GM18508 (cell line): ENCODE measurements at regions not wholly inside any gene's neighbourhood (a gene's known extent, or its start where the extent isn't known, plus 50 kb on each side); places are given as distances from the start of the nearest gene placed in this dataset.
"Not testable (repeated sequence)": the region's sequence is repeated elsewhere in the genome, so short reads cannot be mapped to it uniquely, and the experiment has no call there.

Experiments used
- ATAC-seq: cut with Tn5 transposase; IDR thresholded peaks from one replicate; pipeline ENCODE4 v1.9.1; 2021; ENCODE audit warnings: moderate number of reproducible peaks; ENCODE audit not compliant: insufficient read depth, unreplicated experiment

GRCh38 chr1:72987871-72988270 lies 705.5 kb upstream of the NEGR1 start:
- ATAC-seq, result not testable (repeated sequence)

GRCh38 chr1:72986591-72987290 lies 704.4 kb upstream of the NEGR1 start:
- no peak for ATAC-seq

- not testable (repeated sequence) for ATAC-seq
Observed at GRCh38 chr1:72985024-72985423, 702.7 kb upstream of the NEGR1 start.

GRCh38 chr1:72983011-72983410 lies 700.7 kb upstream of the NEGR1 start:
- not testable (repeated sequence) for ATAC-seq

- no peak for ATAC-seq
Observed at GRCh38 chr1:72969461-72969860, 687.1 kb upstream of the NEGR1 start.

GRCh38 chr1:72954943-72955342 lies 672.6 kb upstream of the NEGR1 start:
- no peak for ATAC-seq

- ATAC-seq, result not testable (repeated sequence)
Observed at GRCh38 chr1:72950900-72951299, 668.6 kb upstream of the NEGR1 start.

- no peak for ATAC-seq
Observed at GRCh38 chr1:72946903-72947499, 664.7 kb upstream of the NEGR1 start.

GRCh38 chr1:72942008-72942407 lies 659.7 kb upstream of the NEGR1 start:
- no peak for ATAC-seq

- no peak for ATAC-seq
Observed at GRCh38 chr1:72938408-72938807, 656.1 kb upstream of the NEGR1 start.

GRCh38 chr1:72937905-72938304 lies 655.6 kb upstream of the NEGR1 start:
- no peak for ATAC-seq

- no peak for ATAC-seq
Observed at GRCh38 chr1:72936942-72937341, 654.6 kb upstream of the NEGR1 start.

GRCh38 chr1:72936151-72936740 lies 653.9 kb upstream of the NEGR1 start:
- no peak for ATAC-seq

GRCh38 chr1:72932025-72932424 lies 649.7 kb upstream of the NEGR1 start:
- no peak for ATAC-seq

- no peak for ATAC-seq
Observed at GRCh38 chr1:72930528-72930927, 648.2 kb upstream of the NEGR1 start.

GRCh38 chr1:72918940-72919339 lies 636.6 kb upstream of the NEGR1 start:
- no peak for ATAC-seq

- no peak for ATAC-seq
Observed at GRCh38 chr1:72917920-72918319, 635.6 kb upstream of the NEGR1 start.

- no peak for ATAC-seq
Observed at GRCh38 chr1:72915581-72915980, 633.2 kb upstream of the NEGR1 start.

- ATAC-seq, result no peak
Observed at GRCh38 chr1:72911656-72912055, 629.3 kb upstream of the NEGR1 start.

GRCh38 chr1:72896256-72896655 lies 613.9 kb upstream of the NEGR1 start:
- no peak for ATAC-seq

- ATAC-seq, result no peak
Observed at GRCh38 chr1:72892461-72892860, 610.1 kb upstream of the NEGR1 start.

GRCh38 chr1:72891976-72892375 lies 609.6 kb upstream of the NEGR1 start:
- no peak for ATAC-seq
